Fibroblast of lung (primary cell): ENCODE measurements at regions not wholly inside any gene's neighbourhood (a gene's known extent, or its start where the extent isn't known, plus 50 kb on each side); places are given as distances from the start of the nearest gene placed in this dataset.

ENCODE experiments used
- CTCF ChIP-seq, 2 donors: IDR thresholded peaks in 1 of 2; conservative IDR thresholded peaks in 1 of 2; 1 replicate in 1 of 2; 2 replicates in 1 of 2; pipeline ENCODE4 v1.5.1; 2011 to 2012; ENCODE audit warnings: low read length in 2 of 2, control low read depth in 1 of 2, inconsistent platforms in 1 of 2, low read depth in 1 of 2, mild to moderate bottlenecking in 1 of 2
- EZH2 ChIP-seq: IDR thresholded peaks from 2 replicates; pipeline ENCODE4 v1.5.1; 2012; ENCODE audit warnings: low read length, control low read depth, mild to moderate bottlenecking; ENCODE audit errors: missing control alignments

DNA sequence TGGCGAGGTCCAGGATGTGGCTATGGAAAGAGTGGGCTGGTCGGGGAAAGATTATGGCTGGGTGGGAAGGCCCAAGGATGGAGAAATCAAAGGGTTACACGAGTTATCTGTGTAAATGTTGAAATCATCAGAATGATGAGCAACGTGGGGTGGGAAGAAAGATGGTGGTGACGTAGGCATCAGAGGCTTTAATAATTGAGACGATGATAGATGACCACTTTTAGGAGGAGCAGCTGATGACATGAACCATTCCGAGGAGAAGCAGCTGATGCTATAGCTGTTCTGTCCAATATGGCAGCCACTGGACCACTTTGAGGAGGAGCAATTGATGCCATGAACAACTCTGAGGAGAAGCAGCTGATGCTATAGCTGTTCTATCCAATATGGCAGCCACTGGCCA, 141.2 kb downstream of the USP31 start:
- TF ChIP-seq EZH2 (no peak), CTCF (conservative IDR thresholded peaks at IDR 0.05 in 1 of 2, IDR thresholded peaks at IDR 0.05 in 1 of 2; ENCODE audit: low read depth in 1 of 2, low read length in 2 of 2) (no peak)
